ENCODE measurements at regions not wholly inside any gene's neighbourhood (a gene's known extent, or its start where the extent isn't known, plus 50 kb on each side); places are given as distances from the start of the nearest gene placed in this dataset.

- TF ChIP-seq POLR2A (IDR thresholded peaks at IDR 0.05) (no peak), CTCF (IDR thresholded peaks at IDR 0.05) (no peak)
Observed at GRCh38 chr20:39097889-39098288, 135.7 kb downstream of the DHX35 start.

All from tibial nerve (tissue), 3 donors.